ENCODE measurements at regions not wholly inside any gene's neighbourhood (a gene's known extent, or its start where the extent isn't known, plus 50 kb on each side); places are given as distances from the start of the nearest gene placed in this dataset.
"Not testable (repeated sequence)": the region's sequence is repeated elsewhere in the genome, so short reads cannot be mapped to it uniquely, and the experiment has no call there.

- no peak for ATAC-seq
- DNase-seq = no peak
- no peaks in the 10 kb centered on the region for H3K9me3 ChIP-seq
- no peaks in the 10 kb centered on the region for H3K36me3 ChIP-seq (replicated peaks in 1 of 2; ENCODE audit: insufficient read depth in 1 of 2, low read depth in 2 of 2)
- intact Hi-C loops (cut with DNase I) = no loop called here
- H3K4me1 ChIP-seq = no peaks in the 10 kb centered on the region
- H3K4me3 ChIP-seq = no peak overlapping the region
- H3K27me3 ChIP-seq = no peaks in the 10 kb centered on the region
- 57 to 68% methylated on average over 1 of the region's 1 CpG for WGBS, 2 donors
- no peak for TF ChIP-seq POLR2A (IDR thresholded peaks at IDR 0.05)
- TF ChIP-seq, protein P1, sequence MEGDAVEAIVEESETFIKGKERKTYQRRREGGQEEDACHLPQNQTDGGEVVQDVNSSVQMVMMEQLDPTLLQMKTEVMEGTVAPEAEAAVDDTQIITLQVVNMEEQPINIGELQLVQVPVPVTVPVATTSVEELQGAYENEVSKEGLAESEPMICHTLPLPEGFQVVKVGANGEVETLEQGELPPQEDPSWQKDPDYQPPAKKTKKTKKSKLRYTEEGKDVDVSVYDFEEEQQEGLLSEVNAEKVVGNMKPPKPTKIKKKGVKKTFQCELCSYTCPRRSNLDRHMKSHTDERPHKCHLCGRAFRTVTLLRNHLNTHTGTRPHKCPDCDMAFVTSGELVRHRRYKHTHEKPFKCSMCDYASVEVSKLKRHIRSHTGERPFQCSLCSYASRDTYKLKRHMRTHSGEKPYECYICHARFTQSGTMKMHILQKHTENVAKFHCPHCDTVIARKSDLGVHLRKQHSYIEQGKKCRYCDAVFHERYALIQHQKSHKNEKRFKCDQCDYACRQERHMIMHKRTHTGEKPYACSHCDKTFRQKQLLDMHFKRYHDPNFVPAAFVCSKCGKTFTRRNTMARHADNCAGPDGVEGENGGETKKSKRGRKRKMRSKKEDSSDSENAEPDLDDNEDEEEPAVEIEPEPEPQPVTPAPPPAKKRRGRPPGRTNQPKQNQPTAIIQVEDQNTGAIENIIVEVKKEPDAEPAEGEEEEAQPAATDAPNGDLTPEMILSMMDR (IDR thresholded peaks at IDR 0.05) = no peak
- no peak overlapping the region for H3K27ac ChIP-seq
These were observed 187.3 kb upstream of the FAM241A start for GRCh38 chr4:111957997-111958396.

DNA sequence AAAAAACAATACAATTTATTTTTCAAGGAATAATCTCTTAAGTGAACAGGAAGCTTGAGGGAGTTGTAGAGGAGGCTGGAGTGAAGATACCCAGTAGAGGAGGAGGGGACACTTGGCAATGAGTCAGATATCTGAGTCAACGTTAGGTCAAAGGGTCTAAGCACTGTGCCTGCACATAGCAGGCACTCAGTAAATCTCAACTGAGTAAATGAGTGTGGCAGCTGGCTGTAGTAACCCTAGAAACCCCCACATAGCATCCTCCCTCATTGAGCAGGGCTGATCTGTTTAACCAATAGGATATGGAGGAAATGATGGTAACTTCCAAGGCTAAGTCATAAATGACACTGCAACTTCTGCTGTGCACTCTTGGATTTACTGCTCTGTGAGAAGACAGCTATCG is 186.0 kb upstream of the FAM241A start:
- Histone ChIP-seq H3K27ac (no peak overlapping the region), H3K9me3 (no peaks in the 10 kb centered on the region), H3K4me3 (no peak overlapping the region), H3K36me3 (replicated peaks in 1 of 2; ENCODE audit: insufficient read depth in 1 of 2, low read depth in 2 of 2) (no peaks in the 10 kb centered on the region), H3K4me1 (no peaks in the 10 kb centered on the region), H3K27me3 (no peaks in the 10 kb centered on the region)
- ATAC-seq = no peak
- WGBS, 2 donors = 49 to 79% methylated on average over 2 of the region's 2 CpGs
- DNase-seq = no peak
- intact Hi-C loops (cut with DNase I) = no loop called here
- TF ChIP-seq, protein P1 (IDR thresholded peaks at IDR 0.05) = no peak
- TF ChIP-seq POLR2A (IDR thresholded peaks at IDR 0.05) = no peak

- no peak for TF ChIP-seq POLR2A (IDR thresholded peaks at IDR 0.05)
- TF ChIP-seq, protein P1 (IDR thresholded peaks at IDR 0.05) = no peak
- H3K27ac ChIP-seq = no peak overlapping the region
- intact Hi-C loops (cut with DNase I) = no loop called here
- WGBS, 2 donors = 53 to 61% methylated on average over 2 of the region's 2 CpGs
- no peak overlapping the region for H3K4me3 ChIP-seq
- H3K27me3 ChIP-seq = no peaks in the 10 kb centered on the region
- DNase-seq = no peak
- H3K4me1 ChIP-seq = no peaks in the 10 kb centered on the region
- H3K9me3 ChIP-seq = no peaks in the 10 kb centered on the region
- no peaks in the 10 kb centered on the region for H3K36me3 ChIP-seq (replicated peaks in 1 of 2; ENCODE audit: insufficient read depth in 1 of 2, low read depth in 2 of 2)
- ATAC-seq = no peak
These were observed 185.0 kb upstream of the FAM241A start for GRCh38 chr4:111960241-111960667.

DNA sequence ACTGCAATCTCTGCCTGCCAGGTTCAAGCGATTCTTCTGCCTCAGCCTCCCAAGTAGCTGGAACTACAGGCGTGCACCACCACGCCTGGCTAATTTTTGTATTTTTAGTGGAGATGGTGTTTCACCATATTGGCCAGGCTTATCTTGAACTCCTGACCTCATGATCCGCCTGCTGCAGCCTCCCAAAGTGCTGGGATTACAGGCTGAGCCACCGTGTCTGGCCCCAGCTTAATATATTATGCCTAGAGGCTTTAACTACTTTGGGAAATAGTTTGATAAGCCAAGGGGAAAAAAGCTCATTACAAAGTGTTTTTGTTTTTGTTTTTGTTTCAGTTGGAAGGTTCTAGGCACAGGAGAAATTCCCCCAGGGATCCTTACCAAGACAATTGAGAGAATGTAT is 184.2 kb upstream of the FAM241A start:
- H3K4me3 ChIP-seq; H3K9me3 ChIP-seq; DNase-seq; H3K36me3 ChIP-seq (replicated peaks in 1 of 2; ENCODE audit: insufficient read depth in 1 of 2, low read depth in 2 of 2); H3K27me3 ChIP-seq; ATAC-seq; H3K4me1 ChIP-seq; H3K27ac ChIP-seq; intact Hi-C loops (cut with DNase I): not testable (repeated sequence)
- WGBS, 2 donors = 67 to 78% methylated on average over 5 of the region's 5 CpGs

- H3K9me3 ChIP-seq = no peaks in the 10 kb centered on the region
- H3K27me3 ChIP-seq = no peaks in the 10 kb centered on the region
- H3K36me3 ChIP-seq (replicated peaks in 1 of 2; ENCODE audit: insufficient read depth in 1 of 2, low read depth in 2 of 2) = no peaks in the 10 kb centered on the region
- intact Hi-C loops (cut with DNase I) = no loop called here
- ATAC-seq = no peak
- 47 to 59% methylated on average over 1 of the region's 1 CpG for WGBS, 2 donors
- no peak for DNase-seq
- TF ChIP-seq, protein P1 (IDR thresholded peaks at IDR 0.05) = no peak
- TF ChIP-seq POLR2A (IDR thresholded peaks at IDR 0.05) = no peak
- H3K4me1 ChIP-seq = no peaks in the 10 kb centered on the region
- H3K4me3 ChIP-seq = no peak overlapping the region
- no peak overlapping the region for H3K27ac ChIP-seq
These were observed 183.4 kb upstream of the FAM241A start for GRCh38 chr4:111961809-111962208.
